ENCODE measurements at regions not wholly inside any gene's neighbourhood (a gene's known extent, or its start where the extent isn't known, plus 50 kb on each side); places are given as distances from the start of the nearest gene placed in this dataset.

GRCh38 chr17:36837195-36837938, 99.9 kb upstream of the LHX1 start:
- DNase-seq (ENCODE audit: low spot score): peak; percentile 47
- Mint-ChIP-seq H3K9me3 (peaks cover 11% of the 10 kb centered on the region), H3K27ac (no peak overlapping the region), H3K4me3 (no peak overlapping the region; the same call in 1 of the 2 replicates), H3K4me1 (peaks cover 22% of the 10 kb centered on the region), H3K36me3 (no peaks in the 10 kb centered on the region), H3K27me3 (ENCODE audit: low read depth) (peaks cover 9% of the 10 kb centered on the region)
- POLR2A ChIA-PET: interaction anchor here (0.5 to 0.7 kb wide), 2 partner anchors 112 to 234 kb away, joined by 3 to 5 read pairs; no protein-coding TSS in a partner anchor
- CTCF ChIA-PET: interaction anchor here (1.1 to 1.5 kb wide), 6 partner anchors 25 to 212 kb away, joined by 3 to 6 read pairs (median 3); no protein-coding TSS in a partner anchor
- TF ChIP-seq JUN (CRISPR knock-in tag; IDR thresholded peaks at IDR 0.05): no peak
- TF ChIP-seq, protein P1, sequence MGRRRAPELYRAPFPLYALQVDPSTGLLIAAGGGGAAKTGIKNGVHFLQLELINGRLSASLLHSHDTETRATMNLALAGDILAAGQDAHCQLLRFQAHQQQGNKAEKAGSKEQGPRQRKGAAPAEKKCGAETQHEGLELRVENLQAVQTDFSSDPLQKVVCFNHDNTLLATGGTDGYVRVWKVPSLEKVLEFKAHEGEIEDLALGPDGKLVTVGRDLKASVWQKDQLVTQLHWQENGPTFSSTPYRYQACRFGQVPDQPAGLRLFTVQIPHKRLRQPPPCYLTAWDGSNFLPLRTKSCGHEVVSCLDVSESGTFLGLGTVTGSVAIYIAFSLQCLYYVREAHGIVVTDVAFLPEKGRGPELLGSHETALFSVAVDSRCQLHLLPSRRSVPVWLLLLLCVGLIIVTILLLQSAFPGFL (CRISPR knock-in tag; IDR thresholded peaks at IDR 0.05; ENCODE audit: borderline replicate concordance): no peak
- TF ChIP-seq ZNF423 (CRISPR knock-in tag; IDR thresholded peaks at IDR 0.05): 0 out of 2 replicates have a peak, but pooled peaks have one; percentile 15
- TF ChIP-seq NR3C1 (CRISPR knock-in tag; conservative IDR thresholded peaks at IDR 0.05; ENCODE audit: low read depth): no peak
- no peak for TF ChIP-seq FOXJ3 (CRISPR knock-in tag; IDR thresholded peaks at IDR 0.05; ENCODE audit: borderline replicate concordance)
- no peak for TF ChIP-seq TCF7 (CRISPR knock-in tag; IDR thresholded peaks at IDR 0.05; ENCODE audit: low read depth)
- peak; percentile 97 for ATAC-seq

GRCh38 chr17:36837939-36838272, 99.4 kb upstream of the LHX1 start:
- Mint-ChIP-seq H3K4me1 (peaks cover 27% of the 10 kb centered on the region), H3K36me3 (no peaks in the 10 kb centered on the region), H3K27ac (no peak overlapping the region; the same call in 1 of the 2 replicates), H3K27me3 (ENCODE audit: low read depth) (peaks cover 9% of the 10 kb centered on the region), H3K4me3 (no peak overlapping the region), H3K9me3 (peaks cover 11% of the 10 kb centered on the region)
- TF ChIP-seq SOX15 (CRISPR knock-in tag; IDR thresholded peaks at IDR 0.05) (no peak), ZNF512 (CRISPR knock-in tag; IDR thresholded peaks at IDR 0.05; ENCODE audit: borderline replicate concordance) (peak; percentile 86; the same call in 1 of the 2 replicates)
- ChIA-PET POLR2A (interaction anchor here (0.7 kb wide), 1 partner anchor 111 kb away, joined by 3 read pairs; no protein-coding TSS in a partner anchor), CTCF (interaction anchor here (1.1 to 1.5 kb wide), 6 partner anchors 25 to 212 kb away, joined by 3 to 6 read pairs (median 3); no protein-coding TSS in a partner anchor)
- ATAC-seq: no peak
- no peak for DNase-seq (ENCODE audit: low spot score)

DNA sequence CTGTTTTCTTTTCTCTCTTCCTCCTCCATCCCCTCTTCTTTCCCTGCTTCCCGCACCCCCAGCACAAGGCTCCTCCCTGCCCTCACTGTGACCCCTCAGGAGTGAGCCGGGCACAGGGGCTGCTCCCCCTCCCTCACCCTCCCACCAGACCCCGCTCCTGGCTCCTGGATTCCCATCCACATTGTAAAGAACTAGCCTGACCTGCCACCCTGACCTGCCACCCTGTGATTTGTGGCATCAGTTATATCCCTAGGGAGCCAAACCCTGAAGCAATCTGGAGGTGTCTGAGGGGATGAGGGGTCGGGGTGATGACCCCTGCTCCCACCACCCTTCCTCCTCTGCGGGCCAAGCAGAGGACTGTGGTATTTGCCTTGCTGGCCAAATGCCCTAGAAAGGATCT, 98.0 kb upstream of the LHX1 start:
- TF ChIP-seq E2F1 (CRISPR knock-in tag; IDR thresholded peaks at IDR 0.05) (no peak), ZNF416 (CRISPR knock-in tag; IDR thresholded peaks at IDR 0.05) (no peak), EMX1 (CRISPR knock-in tag; IDR thresholded peaks at IDR 0.05) (no peak), ATF6 (CRISPR knock-in tag; IDR thresholded peaks at IDR 0.05) (no peak), ETV6 (CRISPR knock-in tag; IDR thresholded peaks at IDR 0.05) (no peak)
- TF ChIP-seq, protein P2, sequence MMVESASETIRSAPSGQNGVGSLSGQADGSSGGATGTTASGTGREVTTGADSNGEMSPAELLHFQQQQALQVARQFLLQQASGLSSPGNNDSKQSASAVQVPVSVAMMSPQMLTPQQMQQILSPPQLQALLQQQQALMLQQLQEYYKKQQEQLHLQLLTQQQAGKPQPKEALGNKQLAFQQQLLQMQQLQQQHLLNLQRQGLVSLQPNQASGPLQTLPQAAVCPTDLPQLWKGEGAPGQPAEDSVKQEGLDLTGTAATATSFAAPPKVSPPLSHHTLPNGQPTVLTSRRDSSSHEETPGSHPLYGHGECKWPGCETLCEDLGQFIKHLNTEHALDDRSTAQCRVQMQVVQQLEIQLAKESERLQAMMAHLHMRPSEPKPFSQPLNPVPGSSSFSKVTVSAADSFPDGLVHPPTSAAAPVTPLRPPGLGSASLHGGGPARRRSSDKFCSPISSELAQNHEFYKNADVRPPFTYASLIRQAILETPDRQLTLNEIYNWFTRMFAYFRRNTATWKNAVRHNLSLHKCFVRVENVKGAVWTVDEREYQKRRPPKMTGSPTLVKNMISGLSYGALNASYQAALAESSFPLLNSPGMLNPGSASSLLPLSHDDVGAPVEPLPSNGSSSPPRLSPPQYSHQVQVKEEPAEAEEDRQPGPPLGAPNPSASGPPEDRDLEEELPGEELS (CRISPR knock-in tag; IDR thresholded peaks at IDR 0.05): no peak
- TF ChIP-seq, protein P3, sequence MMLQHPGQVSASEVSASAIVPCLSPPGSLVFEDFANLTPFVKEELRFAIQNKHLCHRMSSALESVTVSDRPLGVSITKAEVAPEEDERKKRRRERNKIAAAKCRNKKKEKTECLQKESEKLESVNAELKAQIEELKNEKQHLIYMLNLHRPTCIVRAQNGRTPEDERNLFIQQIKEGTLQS (CRISPR knock-in tag; conservative IDR thresholded peaks at IDR 0.05): no peak
- DNase-seq (ENCODE audit: low spot score) (no peak), ATAC-seq (no peak)
- H3K27ac Mint-ChIP-seq: no peak overlapping the region
- peaks cover 34% of the 10 kb centered on the region for H3K4me1 Mint-ChIP-seq
- ChIA-PET CTCF (no interaction called here), POLR2A (no interaction called here)
- H3K27me3 Mint-ChIP-seq (ENCODE audit: low read depth): peaks cover 13% of the 10 kb centered on the region
- peaks cover 11% of the 10 kb centered on the region for H3K9me3 Mint-ChIP-seq
- H3K4me3 Mint-ChIP-seq: no peak overlapping the region
- H3K36me3 Mint-ChIP-seq: no peaks in the 10 kb centered on the region

All from WTC11 (cell line).